Neuronal stem cell (in vitro differentiated cells): ENCODE measurements at regions not wholly inside any gene's neighbourhood (a gene's known extent, or its start where the extent isn't known, plus 50 kb on each side); places are given as distances from the start of the nearest gene placed in this dataset.

Source experiments
- DNase-seq: peaks from one replicate; pipeline ENCODE4 v3.0.0-alpha.2; 2013; ENCODE audit warnings: low spot score
- H2AFZ ChIP-seq: one replicate; pipeline ENCODE4 v1.6.1; 2013; ENCODE audit warnings: mild to moderate bottlenecking, low read length, inconsistent platforms
- H2AK5ac ChIP-seq: 2 replicates; pipeline ENCODE4 v1.6.1; 2013; ENCODE audit warnings: low read depth, mild to moderate bottlenecking, inconsistent platforms, low read length, moderate library complexity, mixed read lengths
- H2BK120ac ChIP-seq: 2 replicates; pipeline ENCODE4 v1.6.1; 2013; ENCODE audit warnings: low read depth, mild to moderate bottlenecking, inconsistent platforms, low read length, moderate library complexity, mixed read lengths
- H2BK12ac ChIP-seq: one replicate; pipeline ENCODE4 v1.6.1; 2013; ENCODE audit warnings: low read length, inconsistent platforms
- H2BK15ac ChIP-seq: 2 replicates; pipeline ENCODE4 v1.6.1; 2013; ENCODE audit warnings: mild to moderate bottlenecking, low read length, inconsistent platforms, mixed read lengths
- H2BK5ac ChIP-seq: one replicate; pipeline ENCODE4 v1.6.1; 2013; ENCODE audit warnings: inconsistent platforms, mild to moderate bottlenecking, low read length, moderate library complexity
- H3K14ac ChIP-seq: one replicate; pipeline ENCODE4 v1.6.1; 2013; ENCODE audit warnings: low read length, inconsistent platforms
- H3K18ac ChIP-seq: 2 replicates; pipeline ENCODE4 v1.6.1; 2013; ENCODE audit warnings: low read length, inconsistent platforms
- H3K23ac ChIP-seq: 2 replicates; pipeline ENCODE4 v1.6.1; 2013; ENCODE audit warnings: low read depth, mild to moderate bottlenecking, mixed read lengths, low read length, inconsistent platforms; ENCODE audit not compliant: poor library complexity
- H3K27ac ChIP-seq: replicated peaks from 3 replicates; pipeline ENCODE4 v1.5.1; 2013; ENCODE audit warnings: low read length, inconsistent platforms
- H3K27me3 ChIP-seq, 3 experiments: 2 replicates each; pipeline ENCODE4 v1.6.1; 2013; ENCODE audit warnings: low read length in 3 of 3, mild to moderate bottlenecking in 2 of 3, inconsistent platforms in 1 of 3, low read depth in 1 of 3, mixed read lengths in 1 of 3, moderate library complexity in 1 of 3; ENCODE audit not compliant: control insufficient read depth in 3 of 3, insufficient read depth in 3 of 3
- H3K36me3 ChIP-seq, 2 donors: replicated peaks in 1 of 2; 2 replicates each; pipeline ENCODE4 v1.6.1; 2013; ENCODE audit warnings: low read length in 2 of 2; ENCODE audit not compliant: control insufficient read depth in 2 of 2, insufficient read depth in 2 of 2
- H3K4ac ChIP-seq: 2 replicates; pipeline ENCODE4 v1.6.1; 2013; ENCODE audit warnings: inconsistent platforms, mild to moderate bottlenecking, low read length, moderate library complexity
- H3K4me1 ChIP-seq, 2 donors: 1 replicate in 1 of 2; 2 replicates in 1 of 2; pipeline ENCODE4 v1.6.1; 2013; ENCODE audit warnings: low read length in 2 of 2, low read depth in 1 of 2; ENCODE audit not compliant: control insufficient read depth in 2 of 2, insufficient read depth in 1 of 2
- H3K4me2 ChIP-seq: one replicate; pipeline ENCODE4 v1.6.1; 2013; ENCODE audit warnings: mild to moderate bottlenecking, low read length, inconsistent platforms; ENCODE audit not compliant: insufficient read depth, poor library complexity, severe bottlenecking
- H3K4me3 ChIP-seq, 2 donors: 2 replicates each; pipeline ENCODE4 v1.5.1; 2013; ENCODE audit warnings: low read length in 2 of 2, mild to moderate bottlenecking in 2 of 2, inconsistent platforms in 1 of 2, moderate library complexity in 1 of 2
- H3K79me1 ChIP-seq: one replicate; pipeline ENCODE4 v1.6.1; 2013; ENCODE audit warnings: low read depth, mild to moderate bottlenecking, inconsistent platforms, low read length, moderate library complexity
- H3K9ac ChIP-seq: one replicate; pipeline ENCODE4 v1.6.1; 2013; ENCODE audit warnings: mild to moderate bottlenecking, low read depth, low read length, inconsistent platforms; ENCODE audit not compliant: poor library complexity
- H3K9me3 ChIP-seq, 2 donors: replicated peaks in 1 of 2; 2 replicates each; pipeline versions ENCODE3 to v1.6.1; 2013; ENCODE audit warnings: low read length in 2 of 2, mild to moderate bottlenecking in 2 of 2, inconsistent platforms in 1 of 2, low read depth in 1 of 2, mixed read lengths in 1 of 2, moderate library complexity in 1 of 2; ENCODE audit not compliant: control insufficient read depth in 2 of 2, insufficient read depth in 1 of 2
- H4K8ac ChIP-seq: one replicate; pipeline ENCODE4 v1.6.1; 2013; ENCODE audit warnings: low read depth, mild to moderate bottlenecking, inconsistent platforms, low read length, moderate library complexity
- H4K91ac ChIP-seq: one replicate; pipeline ENCODE4 v1.6.1; 2013; ENCODE audit warnings: low read length, low read depth, mild to moderate bottlenecking, inconsistent platforms; ENCODE audit not compliant: poor library complexity
- WGBS, 2 donors: extraction: QIAGEN DNeasy Blood & Tissue Kit; methylation state at CpG; one replicate each; pipeline ENCODE4 v1.1.7; 2013; ENCODE audit warnings: missing lambda C conversion rate in 2 of 2, mixed read lengths in 1 of 2; ENCODE audit not compliant: insufficient read length in 2 of 2, insufficient replicate concordance in 1 of 2; ENCODE audit errors: extremely low coverage in 2 of 2; 5-methylcytosine and 5-hydroxymethylcytosine counted together

- H2BK5ac ChIP-seq, result no peak overlapping the region
- H3K23ac ChIP-seq, result no peak overlapping the region
- H3K36me3 ChIP-seq, result no peaks in the 10 kb centered on the region
- H3K9me3 ChIP-seq, result peaks cover 0 to 3% of the 10 kb centered on the region in 2 donors
- peaks cover 0 to 26% (median 4%) of the 10 kb centered on the region in 3 experiments for H3K27me3 ChIP-seq
- H3K79me1 ChIP-seq, result no peaks in the 10 kb centered on the region
- no CpG with 5 or more reads among the region's 7 CpGs for WGBS, 2 donors
- no peak overlapping the region for H2BK12ac ChIP-seq
- H2BK120ac ChIP-seq, result no peak overlapping the region
- no peak overlapping the region for H4K91ac ChIP-seq
- H3K9ac ChIP-seq, result no peak overlapping the region
- no peak overlapping the region for H3K14ac ChIP-seq
- H3K27ac ChIP-seq, result no peak overlapping the region
- no peak for DNase-seq
- H3K4ac ChIP-seq, result no peak overlapping the region
- H3K18ac ChIP-seq, result no peak overlapping the region
- no peak overlapping the region for H3K4me2 ChIP-seq
- H3K4me1 ChIP-seq, result peaks cover 3 to 9% of the 10 kb centered on the region in 2 donors
- H4K8ac ChIP-seq, result no peak overlapping the region
- no peak overlapping the region for H2AK5ac ChIP-seq
- no peak overlapping the region for H2AFZ ChIP-seq
- no peak overlapping the region for H3K4me3 ChIP-seq
- no peak overlapping the region for H2BK15ac ChIP-seq
These were observed 126.3 kb upstream of the IRX3 start for GRCh38 chr16:54412777-54413455.

- Histone ChIP-seq H3K27me3 (peaks cover 0 to 26% (median 4%) of the 10 kb centered on the region in 3 experiments), H3K4me3 (no peak overlapping the region), H3K14ac (no peak overlapping the region)
These were observed 125.5 kb upstream of the IRX3 start for GRCh38 chr16:54412037-54412436.

GRCh38 chr16:54411544-54411943 lies 125.0 kb upstream of the IRX3 start:
- Histone ChIP-seq H3K36me3 (no peaks in the 10 kb centered on the region), H3K14ac (no peak overlapping the region), H3K27me3 (peaks cover 0 to 26% (median 4%) of the 10 kb centered on the region in 3 experiments), H4K8ac (no peak overlapping the region), H3K23ac (no peak overlapping the region), H2BK5ac (no peak overlapping the region), H3K79me1 (no peaks in the 10 kb centered on the region), H4K91ac (no peak overlapping the region), H3K4me1 (peaks cover 3 to 9% of the 10 kb centered on the region in 2 donors), H3K18ac (peak overlapping the region; percentile 12), H2BK15ac (no peak overlapping the region), H2BK12ac (no peak overlapping the region), H2AK5ac (peak overlapping the region; percentile 25), H2AFZ (peak overlapping the region; percentile 78), H3K4me3 (no peak overlapping the region), H3K9me3 (peaks cover under 1 to 3% of the 10 kb centered on the region in 2 donors), H3K4ac (no peak overlapping the region), H3K27ac (no peak overlapping the region), H3K4me2 (no peak overlapping the region), H2BK120ac (no peak overlapping the region), H3K9ac (no peak overlapping the region)
- no CpG with 5 or more reads among the region's 11 CpGs for WGBS, 2 donors
- DNase-seq, result no peak

More at GRCh38 chr16:54412037-54412436, 125.5 kb upstream of the IRX3 start:
- Histone ChIP-seq H3K9me3 (peaks cover 0 to 3% of the 10 kb centered on the region in 2 donors), H3K18ac (no peak overlapping the region), H2BK120ac (no peak overlapping the region), H3K27ac (no peak overlapping the region), H2AK5ac (no peak overlapping the region), H2BK5ac (no peak overlapping the region), H3K36me3 (no peaks in the 10 kb centered on the region), H2AFZ (no peak overlapping the region), H3K23ac (no peak overlapping the region), H3K4me1 (peaks cover 3 to 9% of the 10 kb centered on the region in 2 donors), H2BK15ac (peak overlapping the region; percentile 35), H4K8ac (no peak overlapping the region), H3K79me1 (no peaks in the 10 kb centered on the region), H4K91ac (no peak overlapping the region), H3K4me2 (no peak overlapping the region), H3K9ac (no peak overlapping the region), H2BK12ac (no peak overlapping the region), H3K4ac (no peak overlapping the region)
- WGBS, 2 donors, result no CpG with 5 or more reads among the region's 11 CpGs
- no peak for DNase-seq

GRCh38 chr16:54409982-54410381 lies 123.4 kb upstream of the IRX3 start:
- Histone ChIP-seq H3K9ac (no peak overlapping the region), H2BK15ac (no peak overlapping the region), H3K14ac (no peak overlapping the region), H3K4ac (no peak overlapping the region), H3K4me2 (no peak overlapping the region), H3K23ac (no peak overlapping the region), H3K9me3 (peaks cover 0 to 2% of the 10 kb centered on the region in 2 donors), H3K79me1 (no peaks in the 10 kb centered on the region), H3K27ac (no peak overlapping the region), H4K8ac (no peak overlapping the region), H2BK5ac (no peak overlapping the region), H3K18ac (no peak overlapping the region), H3K4me3 (no peak overlapping the region), H3K27me3 (peaks cover 0 to 24% (median 4%) of the 10 kb centered on the region in 3 experiments), H2AFZ (no peak overlapping the region), H2AK5ac (no peak overlapping the region), H2BK120ac (no peak overlapping the region), H3K4me1 (peaks cover 3 to 9% of the 10 kb centered on the region in 2 donors), H2BK12ac (no peak overlapping the region), H4K91ac (no peak overlapping the region), H3K36me3 (no peaks in the 10 kb centered on the region)
- DNase-seq, result no peak
- no CpG with 5 or more reads among the region's 8 CpGs for WGBS, 2 donors
